ENCODE measurements at regions not wholly inside any gene's neighbourhood (a gene's known extent, or its start where the extent isn't known, plus 50 kb on each side); places are given as distances from the start of the nearest gene placed in this dataset.

- TF ChIP-seq GLIS3 (CRISPR knock-in tag; IDR thresholded peaks at IDR 0.05): no peak
- TF ChIP-seq BACH2 (CRISPR knock-in tag; IDR thresholded peaks at IDR 0.05; ENCODE audit: borderline replicate concordance): no peak
- TF ChIP-seq TCF4 (CRISPR knock-in tag; IDR thresholded peaks at IDR 0.05; ENCODE audit: borderline replicate concordance): no peak
- TF ChIP-seq ISL1 (CRISPR knock-in tag; IDR thresholded peaks at IDR 0.05): no peak
- no peak for TF ChIP-seq SNAI2 (CRISPR knock-in tag; IDR thresholded peaks at IDR 0.05)
These were observed 1478.6 kb upstream of the ACVR2A start (continued) for GRCh38 chr2:146366276-146366675.

- no peak for ATAC-seq
- no peak for TF ChIP-seq GLIS3 (CRISPR knock-in tag; IDR thresholded peaks at IDR 0.05)
- TF ChIP-seq PATZ1 (CRISPR knock-in tag; IDR thresholded peaks at IDR 0.05; ENCODE audit: borderline replicate concordance): no peak
- TF ChIP-seq ZFP30 (CRISPR knock-in tag; IDR thresholded peaks at IDR 0.05): no peak
- TF ChIP-seq ZNF70 (CRISPR knock-in tag; IDR thresholded peaks at IDR 0.05): no peak
- TF ChIP-seq RARB (CRISPR knock-in tag; IDR thresholded peaks at IDR 0.05): no peak
- TF ChIP-seq TCF4 (CRISPR knock-in tag; IDR thresholded peaks at IDR 0.05; ENCODE audit: borderline replicate concordance): no peak
- no peak for TF ChIP-seq CSRNP3 (CRISPR knock-in tag; IDR thresholded peaks at IDR 0.05)
- no peak for TF ChIP-seq ARNTL (CRISPR knock-in tag; IDR thresholded peaks at IDR 0.05; ENCODE audit: borderline replicate concordance, low read depth)
- TF ChIP-seq ZC3H10 (CRISPR knock-in tag; IDR thresholded peaks at IDR 0.05): no peak
- TF ChIP-seq CREB5 (CRISPR knock-in tag; IDR thresholded peaks at IDR 0.05; ENCODE audit: low read depth): no peak
- TF ChIP-seq ESRRG (CRISPR knock-in tag; IDR thresholded peaks at IDR 0.05): no peak
These were observed 1479.8 kb upstream of the ACVR2A start for GRCh38 chr2:146365041-146365440.

- no peak for TF ChIP-seq GLIS3 (CRISPR knock-in tag; IDR thresholded peaks at IDR 0.05)
- no peak for TF ChIP-seq CSDC2 (CRISPR knock-in tag; IDR thresholded peaks at IDR 0.05)
- no peak for TF ChIP-seq ARNTL (CRISPR knock-in tag; IDR thresholded peaks at IDR 0.05; ENCODE audit: borderline replicate concordance, low read depth)
- TF ChIP-seq SNAI2 (CRISPR knock-in tag; IDR thresholded peaks at IDR 0.05): no peak
- TF ChIP-seq OSR1 (CRISPR knock-in tag; IDR thresholded peaks at IDR 0.05): no peak
- TF ChIP-seq PATZ1 (CRISPR knock-in tag; IDR thresholded peaks at IDR 0.05; ENCODE audit: borderline replicate concordance): no peak
- no peak for TF ChIP-seq BACH2 (CRISPR knock-in tag; IDR thresholded peaks at IDR 0.05; ENCODE audit: borderline replicate concordance)
- no peak for TF ChIP-seq PPARA (CRISPR knock-in tag; IDR thresholded peaks at IDR 0.05; ENCODE audit: borderline replicate concordance)
- TF ChIP-seq TOX (CRISPR knock-in tag; IDR thresholded peaks at IDR 0.05; ENCODE audit: borderline replicate concordance): no peak
- no peak for TF ChIP-seq TCF4 (CRISPR knock-in tag; IDR thresholded peaks at IDR 0.05; ENCODE audit: borderline replicate concordance)
- TF ChIP-seq POU6F1 (CRISPR knock-in tag; IDR thresholded peaks at IDR 0.05; ENCODE audit: borderline replicate concordance, low read depth): no peak
- peak; percentile 39; the same call in 1 of the 3 replicates for ATAC-seq
These were observed 1481.1 kb upstream of the ACVR2A start for GRCh38 chr2:146363731-146364130.

- no peak for ATAC-seq
These were observed 1493.1 kb upstream of the ACVR2A start for GRCh38 chr2:146351689-146352088.

More at GRCh38 chr2:146351689-146352088, 1493.1 kb upstream of the ACVR2A start:
- TF ChIP-seq POU6F1 (CRISPR knock-in tag; IDR thresholded peaks at IDR 0.05; ENCODE audit: borderline replicate concordance, low read depth): no peak
- no peak for TF ChIP-seq GLIS3 (CRISPR knock-in tag; IDR thresholded peaks at IDR 0.05)
- TF ChIP-seq ZNF8 (CRISPR knock-in tag; IDR thresholded peaks at IDR 0.05): no peak
- TF ChIP-seq TCF4 (CRISPR knock-in tag; IDR thresholded peaks at IDR 0.05; ENCODE audit: borderline replicate concordance): no peak
- TF ChIP-seq CREB5 (CRISPR knock-in tag; IDR thresholded peaks at IDR 0.05; ENCODE audit: low read depth): no peak
- no peak for TF ChIP-seq RARB (CRISPR knock-in tag; IDR thresholded peaks at IDR 0.05)
- no peak for TF ChIP-seq OSR1 (CRISPR knock-in tag; IDR thresholded peaks at IDR 0.05)
- no peak for TF ChIP-seq ESRRG (CRISPR knock-in tag; IDR thresholded peaks at IDR 0.05)
